NCI-H510A (cell line): ENCODE measurements at regions not wholly inside any gene's neighbourhood (a gene's known extent, or its start where the extent isn't known, plus 50 kb on each side); places are given as distances from the start of the nearest gene placed in this dataset.

ENCODE experiments used
- DNase-seq: peaks from one replicate; lab custom pipeline; 2025; lab: John Stamatoyannopoulos, UW

- DNase-seq: no peak
These were observed 119.0 kb downstream of the SUCNR1 start for GRCh38 chr3:151992326-151993041.

- DNase-seq: no peak
These were observed 121.6 kb downstream of the SUCNR1 start for GRCh38 chr3:151995091-151995490.

GRCh38 chr3:151998744-151999143 is 125.3 kb downstream of the SUCNR1 start:
- DNase-seq: no peak

- DNase-seq: no peak
These were observed 126.5 kb downstream of the SUCNR1 start for GRCh38 chr3:151999936-152000335.

GRCh38 chr3:152011812-152012735 is 138.6 kb downstream of the SUCNR1 start:
- DNase-seq: no peak

GRCh38 chr3:152019508-152019907 is 146.1 kb downstream of the SUCNR1 start:
- no peak for DNase-seq

GRCh38 chr3:152021951-152022461 is 148.6 kb downstream of the SUCNR1 start:
- DNase-seq: no peak

GRCh38 chr3:152026033-152026556 is 152.7 kb downstream of the SUCNR1 start:
- no peak for DNase-seq

- DNase-seq: no peak
These were observed 156.9 kb downstream of the SUCNR1 start for GRCh38 chr3:152030320-152030719.

GRCh38 chr3:152031321-152031720 is 157.9 kb downstream of the SUCNR1 start:
- no peak for DNase-seq

GRCh38 chr3:152037297-152037696 is 163.9 kb downstream of the SUCNR1 start:
- DNase-seq: no peak

GRCh38 chr3:152037953-152038352 is 164.5 kb downstream of the SUCNR1 start:
- no peak for DNase-seq

- DNase-seq: no peak
These were observed 165.0 kb downstream of the SUCNR1 start for GRCh38 chr3:152038490-152038889.

GRCh38 chr3:152039887-152040286 is 166.4 kb downstream of the SUCNR1 start:
- no peak for DNase-seq

GRCh38 chr3:152040319-152040718 is 166.9 kb downstream of the SUCNR1 start:
- DNase-seq: no peak

- DNase-seq: no peak
These were observed 170.2 kb downstream of the SUCNR1 start for GRCh38 chr3:152043620-152044019.

- no peak for DNase-seq
These were observed 172.8 kb downstream of the SUCNR1 start for GRCh38 chr3:152046280-152046679.

- DNase-seq: no peak
These were observed 174.0 kb downstream of the SUCNR1 start for GRCh38 chr3:152047465-152047864.

GRCh38 chr3:152048831-152049230 is 175.4 kb downstream of the SUCNR1 start:
- DNase-seq: no peak

GRCh38 chr3:152050903-152051302 is 177.5 kb downstream of the SUCNR1 start:
- no peak for DNase-seq

- no peak for DNase-seq
These were observed 178.3 kb downstream of the SUCNR1 start for GRCh38 chr3:152051501-152052404.

- no peak for DNase-seq
These were observed 180.4 kb downstream of the SUCNR1 start for GRCh38 chr3:152053866-152054265.
